ENCODE measurements at regions not wholly inside any gene's neighbourhood (a gene's known extent, or its start where the extent isn't known, plus 50 kb on each side); places are given as distances from the start of the nearest gene placed in this dataset.

GRCh38 chr5:54873691-54874090 is 111.7 kb downstream of the ESM1 start:
- TF ChIP-seq CTCF (conservative IDR thresholded peaks at IDR 0.05; ENCODE audit: low read length) (no peak), EZH2phosphoT487 (IDR thresholded peaks at IDR 0.05; ENCODE audit: borderline replicate concordance) (no peak)

Data from Loucy (cell line).